Mesenchymal stem cell (in vitro differentiated cells and primary cell): ENCODE measurements at regions not wholly inside any gene's neighbourhood (a gene's known extent, or its start where the extent isn't known, plus 50 kb on each side); places are given as distances from the start of the nearest gene placed in this dataset.

Source experiments
- DNase-seq: peaks from one replicate; pipeline ENCODE4 v3.0.0-alpha.2; 2013
- H2AFZ ChIP-seq: one replicate; pipeline ENCODE4 v1.6.1; 2013; ENCODE audit warnings: low read depth, mild to moderate bottlenecking, control low read depth, inconsistent platforms, low read length, moderate library complexity
- H2AK5ac ChIP-seq: 2 replicates; pipeline ENCODE4 v1.6.1; 2013; ENCODE audit warnings: low read length, moderate library complexity, mild to moderate bottlenecking, inconsistent platforms; ENCODE audit not compliant: severe bottlenecking
- H2BK120ac ChIP-seq: one replicate; pipeline ENCODE4 v1.6.1; 2013; ENCODE audit warnings: low read depth, mild to moderate bottlenecking, inconsistent platforms, low read length, moderate library complexity
- H2BK12ac ChIP-seq, 2 experiments: one replicate each; pipeline ENCODE4 v1.6.1; 2013; ENCODE audit warnings: inconsistent platforms in 2 of 2, low read length in 2 of 2, mild to moderate bottlenecking in 2 of 2, moderate library complexity in 2 of 2, control low read depth in 1 of 2
- H2BK15ac ChIP-seq: one replicate; pipeline ENCODE4 v1.6.1; 2013; ENCODE audit warnings: mild to moderate bottlenecking, low read depth, inconsistent platforms; ENCODE audit not compliant: poor library complexity, severe bottlenecking
- H2BK5ac ChIP-seq: 2 replicates; pipeline ENCODE4 v1.6.1; 2013; ENCODE audit warnings: low read depth, mild to moderate bottlenecking, low read length, control low read depth, inconsistent platforms; ENCODE audit not compliant: poor library complexity, severe bottlenecking
- H3K14ac ChIP-seq, 2 experiments: one replicate each; pipeline ENCODE4 v1.6.1; 2013; ENCODE audit warnings: inconsistent platforms in 2 of 2, low read length in 2 of 2, control low read depth in 1 of 2, mild to moderate bottlenecking in 1 of 2, moderate library complexity in 1 of 2
- H3K18ac ChIP-seq, 2 experiments: one replicate each; pipeline ENCODE4 v1.6.1; 2013; ENCODE audit warnings: inconsistent platforms in 2 of 2, low read length in 2 of 2, control low read depth in 1 of 2, low read depth in 1 of 2, mild to moderate bottlenecking in 1 of 2
- H3K23ac ChIP-seq, 2 experiments: one replicate each; pipeline ENCODE4 v1.6.1; 2013; ENCODE audit warnings: inconsistent platforms in 2 of 2, low read length in 2 of 2, mild to moderate bottlenecking in 2 of 2, moderate library complexity in 2 of 2, control low read depth in 1 of 2
- H3K27ac ChIP-seq: 2 replicates; pipeline ENCODE4 v1.5.1; 2013; ENCODE audit warnings: mild to moderate bottlenecking, moderate library complexity, low read length, control low read depth, inconsistent platforms; ENCODE audit not compliant: poor library complexity, severe bottlenecking
- H3K27me3 ChIP-seq, 2 experiments: 2 replicates each; pipeline versions ENCODE4 v1.6.1 to v1.7.0; 2013; ENCODE audit warnings: low read length in 2 of 2, mild to moderate bottlenecking in 2 of 2, moderate library complexity in 2 of 2, control low read depth in 1 of 2, inconsistent platforms in 1 of 2; ENCODE audit not compliant: control insufficient read depth in 1 of 2, insufficient read depth in 1 of 2
- H3K36me3 ChIP-seq, 2 experiments: 2 replicates each; pipeline versions ENCODE4 v1.6.1 to v1.7.0; 2013; ENCODE audit warnings: low read length in 2 of 2, control low read depth in 1 of 2, inconsistent platforms in 1 of 2, low read depth in 1 of 2, mild to moderate bottlenecking in 1 of 2; ENCODE audit not compliant: insufficient read depth in 2 of 2, control insufficient read depth in 1 of 2
- H3K4ac ChIP-seq, 2 experiments: one replicate each; pipeline ENCODE4 v1.6.1; 2013; ENCODE audit warnings: inconsistent platforms in 2 of 2, low read length in 2 of 2, mild to moderate bottlenecking in 2 of 2, moderate library complexity in 2 of 2, control low read depth in 1 of 2, low read depth in 1 of 2
- H3K4me1 ChIP-seq: 2 replicates; pipeline ENCODE4 v1.6.1; 2013; ENCODE audit warnings: low read depth, low read length, control low read depth; ENCODE audit not compliant: control insufficient read depth, insufficient read depth
- H3K4me2 ChIP-seq: 2 replicates; pipeline ENCODE4 v1.6.1; 2013; ENCODE audit warnings: low read length, mild to moderate bottlenecking, inconsistent platforms; ENCODE audit not compliant: poor library complexity, severe bottlenecking
- H3K4me3 ChIP-seq, 2 experiments: 2 replicates each; pipeline versions ENCODE4 v1.5.1 to v1.7.0; 2013; ENCODE audit warnings: low read length in 2 of 2, mild to moderate bottlenecking in 2 of 2, control low read depth in 1 of 2, low read depth in 1 of 2; ENCODE audit not compliant: insufficient read depth in 1 of 2
- H3K79me1 ChIP-seq: replicated peaks from 2 replicates; pipeline ENCODE4 v1.6.1; 2013; ENCODE audit warnings: mild to moderate bottlenecking, control low read depth, low read length, inconsistent platforms; ENCODE audit not compliant: poor library complexity, severe bottlenecking
- H3K9ac ChIP-seq: 2 replicates; pipeline ENCODE4 v1.7.0; 2013; ENCODE audit warnings: mild to moderate bottlenecking, low read length, moderate library complexity
- H3K9me3 ChIP-seq: 2 replicates; pipeline ENCODE4 v1.7.0; 2013; ENCODE audit warnings: mild to moderate bottlenecking, low read length; ENCODE audit not compliant: control insufficient read depth
- H4K8ac ChIP-seq: one replicate; pipeline ENCODE4 v1.6.1; 2013; ENCODE audit warnings: inconsistent platforms, mild to moderate bottlenecking, low read length, moderate library complexity
- H4K91ac ChIP-seq: one replicate; pipeline ENCODE4 v1.6.1; 2013; ENCODE audit warnings: mild to moderate bottlenecking, low read length, inconsistent platforms
- WGBS: methylation state at CpG from one replicate; pipeline ENCODE4 v1.1.7; 2013; ENCODE audit warnings: mixed read lengths; 5-methylcytosine and 5-hydroxymethylcytosine counted together

- Histone ChIP-seq H3K4me2 (no peak overlapping the region), H3K36me3 (no peaks in the 10 kb centered on the region), H3K4ac (no peak overlapping the region), H3K23ac (no peak overlapping the region), H2BK5ac (no peak overlapping the region), H3K14ac (no peak overlapping the region), H4K91ac (no peak overlapping the region), H3K4me3 (no peak overlapping the region), H2BK12ac (no peak overlapping the region), H2AK5ac (no peak overlapping the region), H3K27me3 (no peaks in the 10 kb centered on the region), H3K79me1 (no peaks in the 10 kb centered on the region), H3K27ac (no peak overlapping the region), H4K8ac (no peak overlapping the region), H3K9ac (no peak overlapping the region), H2BK15ac (no peak overlapping the region), H2AFZ (no peak overlapping the region), H3K4me1 (no peaks in the 10 kb centered on the region), H3K18ac (no peak overlapping the region), H3K9me3 (peaks cover 5% of the 10 kb centered on the region), H2BK120ac (no peak overlapping the region)
- no peak for DNase-seq
- 82% methylated on average over 2 of the region's 2 CpGs for WGBS
These were observed 154.6 kb upstream of the GRIN2B start for GRCh38 chr12:14135996-14136395.

GRCh38 chr12:14138495-14138894 lies 157.1 kb upstream of the GRIN2B start:
- Histone ChIP-seq H2AFZ (no peak overlapping the region), H2BK15ac (no peak overlapping the region), H3K4ac (no peak overlapping the region), H3K14ac (no peak overlapping the region), H2BK120ac (no peak overlapping the region), H3K27ac (no peak overlapping the region), H2BK12ac (no peak overlapping the region), H3K18ac (no peak overlapping the region), H4K8ac (no peak overlapping the region), H3K27me3 (no peaks in the 10 kb centered on the region), H3K23ac (no peak overlapping the region), H2BK5ac (no peak overlapping the region), H3K4me2 (no peak overlapping the region), H3K9ac (no peak overlapping the region), H2AK5ac (no peak overlapping the region), H3K4me3 (no peak overlapping the region), H3K36me3 (no peaks in the 10 kb centered on the region), H3K79me1 (no peaks in the 10 kb centered on the region), H3K9me3 (peaks cover 1% of the 10 kb centered on the region), H4K91ac (no peak overlapping the region), H3K4me1 (no peaks in the 10 kb centered on the region)
- WGBS: 86% methylated on average over 6 of the region's 6 CpGs
- no peak for DNase-seq

GRCh38 chr12:14148489-14149270 lies 167.3 kb upstream of the GRIN2B start:
- Histone ChIP-seq H3K4me2 (no peak overlapping the region), H3K36me3 (no peaks in the 10 kb centered on the region), H3K4me3 (no peak overlapping the region), H3K27me3 (no peaks in the 10 kb centered on the region), H2AK5ac (no peak overlapping the region), H3K9me3 (no peaks in the 10 kb centered on the region), H3K79me1 (no peaks in the 10 kb centered on the region), H4K8ac (no peak overlapping the region), H3K9ac (no peak overlapping the region), H3K18ac (no peak overlapping the region), H3K23ac (no peak overlapping the region), H4K91ac (no peak overlapping the region), H2BK15ac (no peak overlapping the region), H3K4me1 (no peaks in the 10 kb centered on the region), H2BK120ac (no peak overlapping the region), H3K27ac (no peak overlapping the region), H2BK12ac (no peak overlapping the region), H2BK5ac (no peak overlapping the region), H3K14ac (no peak overlapping the region), H3K4ac (no peak overlapping the region), H2AFZ (no peak overlapping the region)
- no peak for DNase-seq
- WGBS: 90% methylated on average over 4 of the region's 6 CpGs

- Histone ChIP-seq H3K9me3 (no peaks in the 10 kb centered on the region), H3K4ac (no peak overlapping the region), H3K27ac (no peak overlapping the region), H3K36me3 (no peaks in the 10 kb centered on the region), H3K4me3 (no peak overlapping the region), H2BK15ac (no peak overlapping the region), H2AFZ (no peak overlapping the region), H3K9ac (no peak overlapping the region), H2BK120ac (no peak overlapping the region), H2BK12ac (no peak overlapping the region), H3K4me2 (no peak overlapping the region), H3K4me1 (no peaks in the 10 kb centered on the region), H4K8ac (no peak overlapping the region), H3K18ac (no peak overlapping the region), H3K14ac (no peak overlapping the region), H2BK5ac (no peak overlapping the region), H2AK5ac (no peak overlapping the region), H3K23ac (no peak overlapping the region), H4K91ac (no peak overlapping the region), H3K27me3 (no peaks in the 10 kb centered on the region), H3K79me1 (no peaks in the 10 kb centered on the region)
- DNase-seq: no peak
- no CpG with 5 or more reads among the region's 1 CpG for WGBS
These were observed 172.4 kb upstream of the GRIN2B start for GRCh38 chr12:14153803-14154202.
